Tibial artery (tissue), 4 donors: ENCODE measurements at regions not wholly inside any gene's neighbourhood (a gene's known extent, or its start where the extent isn't known, plus 50 kb on each side); places are given as distances from the start of the nearest gene placed in this dataset.

Experiments used
- DNase-seq, 2 donors: peaks; one replicate each; pipeline ENCODE4 v3.0.0-alpha.2; 2019
- H3K27ac ChIP-seq, 2 donors: fragments of 200-600 bp; sonication (generic) in 1 of 2; 1 replicate in 1 of 2; 2 replicates in 1 of 2; pipeline ENCODE4 v1.5.1; 2018 to 2019; ENCODE audit warnings: mild to moderate bottlenecking in 1 of 2
- H3K27me3 ChIP-seq, 2 donors: fragments of 200-600 bp; sonication (generic) in 1 of 2; one replicate each; pipeline versions ENCODE4 v1.5.1 to v1.6.0; 2016 to 2019
- H3K36me3 ChIP-seq, 3 donors: fragments of 200-600 bp; sonication (generic) in 2 of 3; one replicate each; pipeline ENCODE4 v1.5.1; 2016 to 2019; ENCODE audit warnings: mild to moderate bottlenecking in 2 of 3
- H3K4me1 ChIP-seq, 4 donors: fragments of 200-600 bp; sonication (generic) in 2 of 4; 1 replicate in 3 of 4; 2 replicates in 1 of 4; pipeline ENCODE4 v1.5.1; 2016 to 2019
- H3K4me3 ChIP-seq, 2 donors: fragments of 200-600 bp; sonication (generic) in 1 of 2; 1 replicate in 1 of 2; 2 replicates in 1 of 2; pipeline ENCODE4 v1.5.1; 2018 to 2019; ENCODE audit warnings: mild to moderate bottlenecking in 2 of 2
- H3K9me3 ChIP-seq, 3 donors: fragments of 200-600 bp; sonication (generic) in 1 of 3; one replicate each; pipeline ENCODE4 v1.5.1; 2016 to 2019
- intact Hi-C: fragments of 100-400 bp; cut with DNase I; formaldehyde crosslinking; loops from one replicate; pipeline ENCODE4 v1.15.0; 2023; ENCODE audit warnings: low total_unique reads
- TF ChIP-seq, protein P1 (sequence below), 2 experiments: fragments of 200-600 bp in 1 of 2; fragments of 450-650 bp in 1 of 2; IDR thresholded peaks; one replicate each; pipeline ENCODE4 v1.5.1; 2017 to 2019; ENCODE audit warnings: antibody characterized with exemption in 2 of 2, mild to moderate bottlenecking in 1 of 2, moderate library complexity in 1 of 2

GRCh38 chr3:39664931-39665330 lies 144.5 kb upstream of the MYRIP start:
- TF ChIP-seq, protein P1, sequence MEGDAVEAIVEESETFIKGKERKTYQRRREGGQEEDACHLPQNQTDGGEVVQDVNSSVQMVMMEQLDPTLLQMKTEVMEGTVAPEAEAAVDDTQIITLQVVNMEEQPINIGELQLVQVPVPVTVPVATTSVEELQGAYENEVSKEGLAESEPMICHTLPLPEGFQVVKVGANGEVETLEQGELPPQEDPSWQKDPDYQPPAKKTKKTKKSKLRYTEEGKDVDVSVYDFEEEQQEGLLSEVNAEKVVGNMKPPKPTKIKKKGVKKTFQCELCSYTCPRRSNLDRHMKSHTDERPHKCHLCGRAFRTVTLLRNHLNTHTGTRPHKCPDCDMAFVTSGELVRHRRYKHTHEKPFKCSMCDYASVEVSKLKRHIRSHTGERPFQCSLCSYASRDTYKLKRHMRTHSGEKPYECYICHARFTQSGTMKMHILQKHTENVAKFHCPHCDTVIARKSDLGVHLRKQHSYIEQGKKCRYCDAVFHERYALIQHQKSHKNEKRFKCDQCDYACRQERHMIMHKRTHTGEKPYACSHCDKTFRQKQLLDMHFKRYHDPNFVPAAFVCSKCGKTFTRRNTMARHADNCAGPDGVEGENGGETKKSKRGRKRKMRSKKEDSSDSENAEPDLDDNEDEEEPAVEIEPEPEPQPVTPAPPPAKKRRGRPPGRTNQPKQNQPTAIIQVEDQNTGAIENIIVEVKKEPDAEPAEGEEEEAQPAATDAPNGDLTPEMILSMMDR (IDR thresholded peaks at IDR 0.05): no peak
- DNase-seq: no peak

DNA sequence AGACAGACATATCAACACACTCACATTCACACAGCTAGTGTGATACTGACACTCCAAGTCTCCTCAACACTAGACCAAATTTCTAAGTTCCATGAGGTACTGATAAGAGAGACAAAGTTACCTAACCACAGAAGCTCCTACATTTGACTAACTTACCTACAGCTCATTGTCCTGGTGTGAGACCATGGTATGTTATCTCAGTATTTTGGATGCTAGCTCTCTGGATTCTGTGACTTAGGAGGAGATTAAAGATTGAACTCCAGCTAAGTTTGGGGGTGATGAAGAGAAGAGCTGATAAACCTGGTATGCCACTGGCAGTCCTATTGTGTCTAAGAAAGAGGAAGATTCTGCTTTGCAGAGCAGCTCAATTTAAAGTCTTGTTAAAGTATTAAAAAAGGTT lies 144.0 kb upstream of the MYRIP start:
- peaks cover 0 to 3% of the 10 kb centered on the region in 2 donors for H3K27me3 ChIP-seq
- intact Hi-C loops: no loop called here

More at GRCh38 chr3:39664931-39665330, 144.5 kb upstream of the MYRIP start:
- no peak overlapping the region for H3K27ac ChIP-seq
- no peaks in the 10 kb centered on the region for H3K36me3 ChIP-seq
- intact Hi-C loops: no loop called here
- no peak overlapping the region for H3K4me3 ChIP-seq
- peaks cover 0 to 3% of the 10 kb centered on the region in 2 donors for H3K27me3 ChIP-seq
- no peaks in the 10 kb centered on the region for H3K9me3 ChIP-seq
- no peaks in the 10 kb centered on the region for H3K4me1 ChIP-seq

DNA sequence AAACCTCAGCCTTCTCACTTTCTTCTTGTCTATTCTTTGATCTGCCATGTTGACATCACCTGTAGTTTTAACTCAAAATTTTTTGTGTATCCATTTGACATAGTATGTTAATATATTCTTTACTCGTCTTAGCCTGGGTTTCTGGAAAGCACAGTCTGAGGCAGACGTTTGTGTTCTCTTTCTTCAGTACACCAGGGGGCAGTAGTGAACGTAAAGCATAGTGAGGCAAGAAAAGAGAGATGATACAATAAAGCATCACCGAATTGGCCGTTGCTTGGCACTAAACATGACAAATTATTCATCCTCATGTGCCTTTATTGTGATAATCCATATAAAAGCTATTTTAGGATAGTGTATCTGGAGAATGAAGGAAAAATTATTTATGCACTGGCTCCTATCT lies 141.0 kb upstream of the MYRIP start:
- no peaks in the 10 kb centered on the region for H3K36me3 ChIP-seq
- no peak overlapping the region for H3K27ac ChIP-seq
- no peak overlapping the region for H3K4me3 ChIP-seq
- no peaks in the 10 kb centered on the region for H3K4me1 ChIP-seq
- peaks cover 0 to 3% of the 10 kb centered on the region in 2 donors for H3K27me3 ChIP-seq
- DNase-seq: no peak
- H3K9me3 ChIP-seq: no peaks in the 10 kb centered on the region
- intact Hi-C loops: no loop called here
- TF ChIP-seq, protein P1 (IDR thresholded peaks at IDR 0.05): peak in 1 of 2 experiments; percentile 32

More for the DNA sequence above, 144.0 kb upstream of the MYRIP start:
- Histone ChIP-seq H3K27ac (no peak overlapping the region), H3K4me3 (no peak overlapping the region), H3K36me3 (no peaks in the 10 kb centered on the region), H3K4me1 (no peaks in the 10 kb centered on the region), H3K9me3 (no peaks in the 10 kb centered on the region)
- no peak for DNase-seq
- TF ChIP-seq, protein P1 (IDR thresholded peaks at IDR 0.05): no peak

DNA sequence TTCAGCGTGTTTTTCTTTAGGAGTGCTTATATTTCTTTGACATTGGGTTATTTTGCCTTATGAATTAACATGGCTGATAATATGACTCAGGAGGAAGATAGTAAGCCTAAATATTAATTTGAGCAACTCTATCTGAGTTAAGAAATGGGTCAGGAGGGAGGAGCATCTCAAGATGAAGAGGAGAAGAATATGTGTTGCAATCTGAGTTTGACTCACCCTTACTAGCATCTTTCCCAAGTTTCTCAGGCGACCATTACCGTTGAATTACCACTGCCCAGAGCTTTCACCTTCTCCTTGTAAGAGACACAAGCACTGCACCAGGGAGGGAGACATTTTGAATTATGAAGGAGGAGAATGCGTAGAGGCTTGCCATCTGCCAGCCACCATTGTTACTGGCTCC lies 138.3 kb upstream of the MYRIP start:
- H3K27me3 ChIP-seq: no peaks in the 10 kb centered on the region
- intact Hi-C loops: no loop called here
- H3K36me3 ChIP-seq: no peaks in the 10 kb centered on the region
- no peak overlapping the region for H3K27ac ChIP-seq
- no peak for DNase-seq
- no peaks in the 10 kb centered on the region for H3K9me3 ChIP-seq
- no peak overlapping the region for H3K4me3 ChIP-seq
- TF ChIP-seq, protein P1 (IDR thresholded peaks at IDR 0.05): no peak
- no peaks in the 10 kb centered on the region for H3K4me1 ChIP-seq

DNA sequence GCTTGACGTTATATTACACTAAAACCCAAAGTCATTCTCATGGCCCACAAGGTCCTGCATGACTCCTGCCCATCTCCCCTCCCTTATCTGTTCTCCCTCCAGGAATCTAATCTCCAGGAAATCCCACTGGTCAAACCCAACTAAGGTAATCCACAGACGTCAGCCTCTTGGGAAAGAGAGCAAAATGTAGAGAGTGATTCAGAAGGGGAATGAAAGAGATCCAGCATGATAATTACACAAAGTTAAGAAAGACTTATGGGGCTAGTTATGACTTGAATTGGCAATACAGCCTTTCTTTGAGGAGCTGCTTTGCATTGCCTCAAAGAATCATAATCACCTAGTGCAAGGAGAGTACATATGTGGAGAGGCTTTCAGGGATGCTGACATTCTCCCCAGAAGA lies 137.8 kb upstream of the MYRIP start:
- H3K27ac ChIP-seq: no peak overlapping the region
- no peak overlapping the region for H3K4me3 ChIP-seq
- no peaks in the 10 kb centered on the region for H3K9me3 ChIP-seq
- DNase-seq: no peak
- intact Hi-C loops: no loop called here
- no peaks in the 10 kb centered on the region for H3K4me1 ChIP-seq
- H3K36me3 ChIP-seq: no peaks in the 10 kb centered on the region
- no peaks in the 10 kb centered on the region for H3K27me3 ChIP-seq
- TF ChIP-seq, protein P1 (IDR thresholded peaks at IDR 0.05): no peak

GRCh38 chr3:39705351-39705900 lies 104.0 kb upstream of the MYRIP start:
- no peak for DNase-seq
- TF ChIP-seq, protein P1 (IDR thresholded peaks at IDR 0.05): no peak
- no peaks in the 10 kb centered on the region for H3K27me3 ChIP-seq
- H3K9me3 ChIP-seq: no peaks in the 10 kb centered on the region
- no peaks in the 10 kb centered on the region for H3K36me3 ChIP-seq
- H3K27ac ChIP-seq: no peak overlapping the region
- intact Hi-C loops: no loop called here
- H3K4me3 ChIP-seq: no peak overlapping the region
- no peaks in the 10 kb centered on the region for H3K4me1 ChIP-seq
